HCT116 (cell line): ENCODE measurements at regions not wholly inside any gene's neighbourhood (a gene's known extent, or its start where the extent isn't known, plus 50 kb on each side); places are given as distances from the start of the nearest gene placed in this dataset.

Source experiments
- ATAC-seq: fragments of 200-7000 bp; cut with Tn5 transposase; 2 replicates; pipeline ENCODE4 v1.9.1; 2020; ENCODE audit warnings: mild to moderate bottlenecking, moderate library complexity
- BruUV-seq: library from RNA; stranded (reverse); fragments of 400-500 nt; replicated peaks from 2 replicates; lab custom pipeline; 2021; lab: Mats Ljungman, UMichigan
- CTCF ChIA-PET: fragments of 300-600 bp; sonication (Branson Sonifier 250); formaldehyde crosslinking; loops from one replicate; lab custom pipeline; 2021; ENCODE audit warnings: antibody characterized with exemption; lab: Charles Lee
- POLR2A ChIA-PET: fragments of 300-600, 350-600 bp; sonication (Branson Sonifier 250); formaldehyde crosslinking; loops from one replicate; lab custom pipeline; 2021; ENCODE audit warnings: antibody characterized with exemption; lab: Charles Lee
- RAD21 ChIA-PET, 2 experiments: fragments of 300-600 bp; sonication (Branson Sonifier 250); formaldehyde crosslinking; loops; one replicate each; lab custom pipeline; 2023; ENCODE audit warnings: low total read pairs in 2 of 2; ENCODE audit not compliant: uncharacterized antibody in 2 of 2, unreplicated experiment in 2 of 2, low non-redundant PET in 1 of 2; lab: Charles Lee
- DNase-seq: peaks from one replicate; pipeline ENCODE4 v3.0.0-alpha.2; 2010; ENCODE audit warnings: low read depth, low spot score
- H2AFZ ChIP-seq: fragments of 200-600 bp; shearing (Covaris generic), sonication (generic); 2 replicates; pipeline ENCODE4 v1.6.1; 2017; ENCODE audit warnings: low read depth, mixed run types, mixed read lengths, antibody characterized with exemption, low read length; ENCODE audit not compliant: poor library complexity, severe bottlenecking
- H3K27ac ChIP-seq: 2 replicates; pipeline ENCODE4 v1.5.1; 2012; ENCODE audit warnings: low read depth, low read length
- H3K27me3 ChIP-seq: fragments of 200-600 bp; sonication (generic); 2 replicates; pipeline ENCODE4 v1.6.1; 2016; ENCODE audit warnings: mixed run types, low read length, mixed read lengths; ENCODE audit not compliant: insufficient read depth
- H3K36me3 ChIP-seq, 2 experiments: fragments of 200-500 bp in 1 of 2; fragments of 200-600 bp in 1 of 2; sonication (Bioruptor generic) in 1 of 2; sonication (generic) in 1 of 2; 2 replicates each; pipeline versions ENCODE4 v1.5.1 to v1.6.1; 2014 to 2016; ENCODE audit warnings: low read length in 2 of 2, inconsistent platforms in 1 of 2, mixed read lengths in 1 of 2, mixed run types in 1 of 2; ENCODE audit not compliant: insufficient read depth in 2 of 2, control insufficient read depth in 1 of 2
- H3K4me1 ChIP-seq, 2 experiments: fragments of 200-600 bp in 1 of 2; sonication (generic) in 1 of 2; 2 replicates each; pipeline versions ENCODE4 v1.5.1 to v1.6.1; 2012 to 2017; ENCODE audit warnings: low read length in 2 of 2, inconsistent platforms in 1 of 2, mild to moderate bottlenecking in 1 of 2, mixed read lengths in 1 of 2, mixed run types in 1 of 2, moderate library complexity in 1 of 2; ENCODE audit not compliant: insufficient read depth in 2 of 2, control insufficient read depth in 1 of 2
- H3K4me2 ChIP-seq: fragments of 200-600 bp; sonication (generic); 2 replicates; pipeline ENCODE4 v1.6.1; 2017; ENCODE audit warnings: mixed run types, low read length, mixed read lengths
- H3K4me3 ChIP-seq, 2 experiments: fragments of 200-600 bp in 1 of 2; sonication (generic) in 1 of 2; replicated peaks in 1 of 2; 2 replicates each; pipeline ENCODE4 v1.5.1; 2011 to 2016; ENCODE audit warnings: low read length in 2 of 2, control low read depth in 1 of 2, low read depth in 1 of 2, mild to moderate bottlenecking in 1 of 2, mixed read lengths in 1 of 2, mixed run types in 1 of 2
- H3K79me2 ChIP-seq: fragments of 200-600 bp; sonication (generic); 2 replicates; pipeline ENCODE4 v1.6.1; 2017; ENCODE audit warnings: mild to moderate bottlenecking, mixed run types, low read length, moderate library complexity, mixed read lengths; ENCODE audit not compliant: insufficient read depth
- H3K9ac ChIP-seq: fragments of 200-600 bp; sonication (generic); 2 replicates; pipeline ENCODE4 v1.6.1; 2016; ENCODE audit warnings: low read length, mixed read lengths
- H3K9me2 ChIP-seq: fragments of 200-600 bp; sonication (generic), shearing (Covaris generic); 2 replicates; pipeline ENCODE4 v1.6.1; 2017; ENCODE audit warnings: mixed run types, mild to moderate bottlenecking, moderate library complexity; ENCODE audit not compliant: insufficient read depth
- H3K9me3 ChIP-seq, 2 experiments: fragments of 200-500 bp in 1 of 2; fragments of 200-600 bp in 1 of 2; sonication (Bioruptor generic) in 1 of 2; sonication (generic) in 1 of 2; 2 replicates each; pipeline ENCODE4 v1.6.1; 2014 to 2017; ENCODE audit warnings: low read length in 2 of 2, mixed read lengths in 2 of 2, inconsistent platforms in 1 of 2, low read depth in 1 of 2, mild to moderate bottlenecking in 1 of 2, mixed run types in 1 of 2, moderate library complexity in 1 of 2; ENCODE audit not compliant: control insufficient read depth in 1 of 2, insufficient read depth in 1 of 2
- H4K20me1 ChIP-seq: fragments of 200-600 bp; sonication (generic), shearing (Covaris generic); 2 replicates; pipeline ENCODE4 v1.6.1; 2017; ENCODE audit warnings: mixed run types, mild to moderate bottlenecking, moderate library complexity; ENCODE audit not compliant: insufficient read depth
- SRF ChIP-seq: IDR thresholded peaks from 2 replicates; pipeline ENCODE4 v1.6.1; 2012; ENCODE audit warnings: low read depth
- ZNF274 ChIP-seq: fragments of 200-500 bp; sonication (Bioruptor generic); IDR thresholded peaks from 2 replicates; pipeline ENCODE4 v1.6.1; 2014; ENCODE audit warnings: mild to moderate bottlenecking, low read depth, low read length, inconsistent platforms
- intact Hi-C: fragments of 100-400 bp; cut with micrococcal nuclease; formaldehyde crosslinking; loops from 2 replicates; pipeline ENCODE4 v1.10.0; 2022
- TF ChIP-seq, protein P1 (sequence below), 3 experiments: fragments of 200-600 bp in 1 of 3; sonication (generic) in 1 of 3; IDR thresholded peaks in 2 of 3; conservative IDR thresholded peaks in 1 of 3; 2 replicates each; pipeline ENCODE4 v1.5.1; 2012 to 2017; ENCODE audit warnings: low read depth in 2 of 3, low read length in 2 of 3, antibody characterized with exemption in 1 of 3, borderline replicate concordance in 1 of 3, control low read depth in 1 of 3, mild to moderate bottlenecking in 1 of 3, mixed read lengths in 1 of 3, mixed run types in 1 of 3, moderate library complexity in 1 of 3; ENCODE audit not compliant: insufficient read depth in 1 of 3
- TF ChIP-seq, protein P2 (sequence below): IDR thresholded peaks from 2 replicates; pipeline ENCODE4 v1.6.1; 2012

GRCh38 chr4:123823244-123823643, 426.6 kb downstream of the SPRY1 start:
- ChIA-PET POLR2A (no interaction called here), RAD21 (no interaction called here), CTCF (no interaction called here)
- intact Hi-C loops, result no loop called here
- no peaks in the 10 kb centered on the region for H3K79me2 ChIP-seq
- H3K27me3 ChIP-seq, result no peaks in the 10 kb centered on the region
- H3K4me3 ChIP-seq, result no peak overlapping the region
- no peak overlapping the region for H3K27ac ChIP-seq
- ATAC-seq (no peak), DNase-seq (no peak)
- no peak overlapping the region for H3K4me2 ChIP-seq
- no peaks in the 10 kb centered on the region for H3K9me2 ChIP-seq
- no TSS peak for BruUV-seq
- no peaks in the 10 kb centered on the region for H3K36me3 ChIP-seq
- H4K20me1 ChIP-seq, result no peaks in the 10 kb centered on the region
- TF ChIP-seq ZNF274, result no peak
- no peak for TF ChIP-seq SRF
- H3K9ac ChIP-seq, result no peak overlapping the region
- no peaks in the 10 kb centered on the region for H3K9me3 ChIP-seq
- no peaks in the 10 kb centered on the region for H3K4me1 ChIP-seq
- no peak overlapping the region for H2AFZ ChIP-seq

GRCh38 chr4:123824524-123824923, 427.9 kb downstream of the SPRY1 start:
- Histone ChIP-seq H2AFZ (no peak overlapping the region), H3K4me3 (no peak overlapping the region), H3K9me3 (no peaks in the 10 kb centered on the region), H3K79me2 (no peaks in the 10 kb centered on the region)
- DNase-seq, result no peak
- ATAC-seq, result no peak
- RAD21 ChIA-PET, result no interaction called here
- TF ChIP-seq, protein P1, sequence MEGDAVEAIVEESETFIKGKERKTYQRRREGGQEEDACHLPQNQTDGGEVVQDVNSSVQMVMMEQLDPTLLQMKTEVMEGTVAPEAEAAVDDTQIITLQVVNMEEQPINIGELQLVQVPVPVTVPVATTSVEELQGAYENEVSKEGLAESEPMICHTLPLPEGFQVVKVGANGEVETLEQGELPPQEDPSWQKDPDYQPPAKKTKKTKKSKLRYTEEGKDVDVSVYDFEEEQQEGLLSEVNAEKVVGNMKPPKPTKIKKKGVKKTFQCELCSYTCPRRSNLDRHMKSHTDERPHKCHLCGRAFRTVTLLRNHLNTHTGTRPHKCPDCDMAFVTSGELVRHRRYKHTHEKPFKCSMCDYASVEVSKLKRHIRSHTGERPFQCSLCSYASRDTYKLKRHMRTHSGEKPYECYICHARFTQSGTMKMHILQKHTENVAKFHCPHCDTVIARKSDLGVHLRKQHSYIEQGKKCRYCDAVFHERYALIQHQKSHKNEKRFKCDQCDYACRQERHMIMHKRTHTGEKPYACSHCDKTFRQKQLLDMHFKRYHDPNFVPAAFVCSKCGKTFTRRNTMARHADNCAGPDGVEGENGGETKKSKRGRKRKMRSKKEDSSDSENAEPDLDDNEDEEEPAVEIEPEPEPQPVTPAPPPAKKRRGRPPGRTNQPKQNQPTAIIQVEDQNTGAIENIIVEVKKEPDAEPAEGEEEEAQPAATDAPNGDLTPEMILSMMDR (IDR thresholded peaks at IDR 0.05 in 2 of 3, conservative IDR thresholded peaks at IDR 0.05 in 1 of 3; ENCODE audit: borderline replicate concordance in 1 of 3, insufficient read depth in 1 of 3, low read depth in 2 of 3, low read length in 2 of 3), result no peak
- TF ChIP-seq, protein P2, sequence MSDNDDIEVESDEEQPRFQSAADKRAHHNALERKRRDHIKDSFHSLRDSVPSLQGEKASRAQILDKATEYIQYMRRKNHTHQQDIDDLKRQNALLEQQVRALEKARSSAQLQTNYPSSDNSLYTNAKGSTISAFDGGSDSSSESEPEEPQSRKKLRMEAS, result no peak
- TF ChIP-seq, all 23 proteins: peak for 0
- POLR2A ChIA-PET, result no interaction called here
- Histone ChIP-seq H3K9me2 (no peaks in the 10 kb centered on the region), H3K4me2 (no peak overlapping the region), H3K9ac (no peak overlapping the region), H3K36me3 (no peaks in the 10 kb centered on the region), H3K27me3 (no peaks in the 10 kb centered on the region), H3K27ac (no peak overlapping the region), H3K4me1 (no peaks in the 10 kb centered on the region), H4K20me1 (no peaks in the 10 kb centered on the region)
- no TSS peak for BruUV-seq
- intact Hi-C loops, result no loop called here
- CTCF ChIA-PET, result no interaction called here
